ENCODE measurements at regions not wholly inside any gene's neighbourhood (a gene's known extent, or its start where the extent isn't known, plus 50 kb on each side); places are given as distances from the start of the nearest gene placed in this dataset.
"Not testable (repeated sequence)": the region's sequence is repeated elsewhere in the genome, so short reads cannot be mapped to it uniquely, and the experiment has no call there.

GRCh38 chr9:74140141-74140540, 357.0 kb upstream of the RORB start:
- H3K36me3 Mint-ChIP-seq = no peaks in the 10 kb centered on the region
- Histone ChIP-seq H3K4me2 (no peak overlapping the region), H3K9me3 (ENCODE audit: low read depth) (no peaks in the 10 kb centered on the region), H4K20me1 (ENCODE audit: low read depth) (no peaks in the 10 kb centered on the region), H3K27me3 (no peaks in the 10 kb centered on the region), H2AFZ (replicated peaks) (no peak overlapping the region), H3K9ac (no peak overlapping the region), H3K4me1 (no peaks in the 10 kb centered on the region), H3F3A (ENCODE audit: low read depth) (no peaks in the 10 kb centered on the region), H3K36me3 (no peaks in the 10 kb centered on the region), H3K27ac (no peak overlapping the region), H3K79me2 (ENCODE audit: low read depth) (no peaks in the 10 kb centered on the region), H3K4me3 (no peak overlapping the region)
- H3K9me3 Mint-ChIP-seq = peaks cover 2% of the 10 kb centered on the region
- no peak for DNase-seq (ENCODE audit: low spot score)
- no peak for TF ChIP-seq EZH2 (IDR thresholded peaks at IDR 0.05)
- no peak for TF ChIP-seq EZH2phosphoT487 (IDR thresholded peaks at IDR 0.05)
- TF ChIP-seq, protein P1, sequence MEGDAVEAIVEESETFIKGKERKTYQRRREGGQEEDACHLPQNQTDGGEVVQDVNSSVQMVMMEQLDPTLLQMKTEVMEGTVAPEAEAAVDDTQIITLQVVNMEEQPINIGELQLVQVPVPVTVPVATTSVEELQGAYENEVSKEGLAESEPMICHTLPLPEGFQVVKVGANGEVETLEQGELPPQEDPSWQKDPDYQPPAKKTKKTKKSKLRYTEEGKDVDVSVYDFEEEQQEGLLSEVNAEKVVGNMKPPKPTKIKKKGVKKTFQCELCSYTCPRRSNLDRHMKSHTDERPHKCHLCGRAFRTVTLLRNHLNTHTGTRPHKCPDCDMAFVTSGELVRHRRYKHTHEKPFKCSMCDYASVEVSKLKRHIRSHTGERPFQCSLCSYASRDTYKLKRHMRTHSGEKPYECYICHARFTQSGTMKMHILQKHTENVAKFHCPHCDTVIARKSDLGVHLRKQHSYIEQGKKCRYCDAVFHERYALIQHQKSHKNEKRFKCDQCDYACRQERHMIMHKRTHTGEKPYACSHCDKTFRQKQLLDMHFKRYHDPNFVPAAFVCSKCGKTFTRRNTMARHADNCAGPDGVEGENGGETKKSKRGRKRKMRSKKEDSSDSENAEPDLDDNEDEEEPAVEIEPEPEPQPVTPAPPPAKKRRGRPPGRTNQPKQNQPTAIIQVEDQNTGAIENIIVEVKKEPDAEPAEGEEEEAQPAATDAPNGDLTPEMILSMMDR (IDR thresholded peaks at IDR 0.05) = no peak
- H3K27ac Mint-ChIP-seq = no peak overlapping the region
- H3K4me1 Mint-ChIP-seq = no peaks in the 10 kb centered on the region
- no peak overlapping the region for H3K4me3 Mint-ChIP-seq
- H3K27me3 Mint-ChIP-seq (ENCODE audit: insufficient read depth, low read depth) = no peaks in the 10 kb centered on the region

DNA sequence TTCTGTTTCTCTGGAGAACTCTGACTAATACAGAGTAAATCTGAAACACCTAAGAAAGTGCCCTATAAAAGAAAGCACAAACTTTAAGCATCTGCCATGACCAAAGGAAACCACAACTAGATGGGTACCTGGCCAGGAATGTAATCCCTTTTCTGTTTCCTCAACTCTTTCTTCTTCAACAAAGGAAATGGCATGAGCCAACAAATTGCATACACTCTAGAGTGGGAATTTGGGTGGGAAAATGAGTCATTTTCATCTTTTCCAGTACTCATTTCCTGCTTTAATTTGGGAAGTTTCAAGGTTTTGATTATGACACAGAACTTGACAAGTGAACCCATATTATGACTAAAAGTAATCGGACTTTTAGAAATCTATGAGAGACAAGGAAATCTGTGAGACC, 349.2 kb upstream of the RORB start:
- H3F3A ChIP-seq (ENCODE audit: low read depth) = no peaks in the 10 kb centered on the region
- H3K36me3 ChIP-seq = no peaks in the 10 kb centered on the region
- H3K4me3 ChIP-seq = no peak overlapping the region
- TF ChIP-seq, protein P1 (IDR thresholded peaks at IDR 0.05) = no peak
- TF ChIP-seq EZH2phosphoT487 (IDR thresholded peaks at IDR 0.05) (no peak), EZH2 (IDR thresholded peaks at IDR 0.05) (no peak)
- no peak overlapping the region for H3K4me3 Mint-ChIP-seq
- no peaks in the 10 kb centered on the region for H4K20me1 ChIP-seq (ENCODE audit: low read depth)
- H3K4me1 ChIP-seq = no peaks in the 10 kb centered on the region
- H3K27me3 Mint-ChIP-seq (ENCODE audit: insufficient read depth, low read depth) = no peaks in the 10 kb centered on the region
- H3K9me3 ChIP-seq (ENCODE audit: low read depth) = no peaks in the 10 kb centered on the region
- H3K79me2 ChIP-seq (ENCODE audit: low read depth) = no peaks in the 10 kb centered on the region
- no peaks in the 10 kb centered on the region for H3K36me3 Mint-ChIP-seq
- no peaks in the 10 kb centered on the region for H3K9me3 Mint-ChIP-seq
- no peak overlapping the region for H2AFZ ChIP-seq (replicated peaks)
- no peak overlapping the region for H3K4me2 ChIP-seq
- H3K9ac ChIP-seq = no peak overlapping the region
- H3K27me3 ChIP-seq = no peaks in the 10 kb centered on the region
- H3K4me1 Mint-ChIP-seq = no peaks in the 10 kb centered on the region
- H3K27ac Mint-ChIP-seq = no peak overlapping the region
- H3K27ac ChIP-seq = no peak overlapping the region
- DNase-seq (ENCODE audit: low spot score) = no peak

- no peak overlapping the region for H3K4me3 Mint-ChIP-seq
- Histone ChIP-seq H3K4me3 (no peak overlapping the region), H3K36me3 (no peaks in the 10 kb centered on the region), H3K27ac (no peak overlapping the region), H3K79me2 (ENCODE audit: low read depth) (no peaks in the 10 kb centered on the region), H3F3A (ENCODE audit: low read depth) (no peaks in the 10 kb centered on the region), H4K20me1 (ENCODE audit: low read depth) (no peaks in the 10 kb centered on the region), H3K4me1 (no peaks in the 10 kb centered on the region), H3K27me3 (no peaks in the 10 kb centered on the region), H3K9ac (no peak overlapping the region), H3K4me2 (no peak overlapping the region), H2AFZ (replicated peaks) (no peak overlapping the region), H3K9me3 (ENCODE audit: low read depth) (no peaks in the 10 kb centered on the region)
- no peaks in the 10 kb centered on the region for H3K36me3 Mint-ChIP-seq
- H3K27me3 Mint-ChIP-seq (ENCODE audit: insufficient read depth, low read depth) = no peaks in the 10 kb centered on the region
- no peak overlapping the region for H3K27ac Mint-ChIP-seq
- no peaks in the 10 kb centered on the region for H3K4me1 Mint-ChIP-seq
- DNase-seq (ENCODE audit: low spot score) = no peak
- TF ChIP-seq EZH2 (IDR thresholded peaks at IDR 0.05) (no peak), EZH2phosphoT487 (IDR thresholded peaks at IDR 0.05) (no peak)
- TF ChIP-seq, protein P1 (IDR thresholded peaks at IDR 0.05) = no peak
- H3K9me3 Mint-ChIP-seq = no peaks in the 10 kb centered on the region
Observed at GRCh38 chr9:74172874-74173273, 324.3 kb upstream of the RORB start.

GRCh38 chr9:74173284-74173683, 323.9 kb upstream of the RORB start:
- no peak overlapping the region for H3K4me3 ChIP-seq

DNA sequence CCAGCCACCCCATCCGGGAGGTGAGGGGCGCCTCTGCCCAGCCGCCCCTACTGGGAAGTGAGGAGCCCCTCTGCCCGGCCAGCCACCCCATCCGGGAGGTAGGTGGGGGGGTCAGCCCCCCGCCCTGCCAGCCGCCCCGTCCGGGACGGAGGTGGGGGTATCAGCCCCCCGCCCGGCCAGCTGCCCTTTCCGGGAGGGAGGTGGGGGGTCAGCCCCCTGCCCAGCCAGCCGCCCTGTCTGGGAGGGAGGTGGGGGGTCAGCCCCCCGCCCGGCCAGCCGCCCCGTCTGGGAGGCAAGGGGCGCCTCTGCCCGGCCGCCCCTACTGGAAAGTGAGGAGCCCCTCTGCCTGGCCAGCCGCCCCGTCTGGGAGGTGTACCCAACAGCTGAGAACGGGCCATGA, 299.4 kb upstream of the RORB start:
- not testable (repeated sequence) for H3K27me3 Mint-ChIP-seq (ENCODE audit: insufficient read depth, low read depth); H3K4me2 ChIP-seq; H3F3A ChIP-seq (ENCODE audit: low read depth); H3K36me3 ChIP-seq; H4K20me1 ChIP-seq (ENCODE audit: low read depth); H3K36me3 Mint-ChIP-seq; H3K9ac ChIP-seq; H3K4me3 Mint-ChIP-seq; DNase-seq (ENCODE audit: low spot score); H3K4me1 Mint-ChIP-seq; H3K79me2 ChIP-seq (ENCODE audit: low read depth); H2AFZ ChIP-seq (replicated peaks); H3K9me3 ChIP-seq (ENCODE audit: low read depth); H3K27ac ChIP-seq; H3K27me3 ChIP-seq; H3K27ac Mint-ChIP-seq; H3K4me3 ChIP-seq
- H3K9me3 Mint-ChIP-seq = peaks cover 12% of the 10 kb centered on the region
- H3K4me1 ChIP-seq = peaks cover 12% of the 10 kb centered on the region

More at GRCh38 chr9:74173284-74173683, 323.9 kb upstream of the RORB start:
- Mint-ChIP-seq H3K4me3 (no peak overlapping the region), H3K9me3 (no peaks in the 10 kb centered on the region), H3K4me1 (no peaks in the 10 kb centered on the region), H3K27ac (no peak overlapping the region), H3K27me3 (ENCODE audit: insufficient read depth, low read depth) (no peaks in the 10 kb centered on the region), H3K36me3 (no peaks in the 10 kb centered on the region)
- no peaks in the 10 kb centered on the region for H3K9me3 ChIP-seq (ENCODE audit: low read depth)
- no peaks in the 10 kb centered on the region for H3F3A ChIP-seq (ENCODE audit: low read depth)
- no peaks in the 10 kb centered on the region for H3K4me1 ChIP-seq
- H3K36me3 ChIP-seq = no peaks in the 10 kb centered on the region
- no peaks in the 10 kb centered on the region for H4K20me1 ChIP-seq (ENCODE audit: low read depth)
- no peak for DNase-seq (ENCODE audit: low spot score)
- no peak overlapping the region for H3K9ac ChIP-seq
- TF ChIP-seq EZH2 (IDR thresholded peaks at IDR 0.05) (no peak), EZH2phosphoT487 (IDR thresholded peaks at IDR 0.05) (no peak)
- TF ChIP-seq, protein P1 (IDR thresholded peaks at IDR 0.05) = no peak
- no peak overlapping the region for H2AFZ ChIP-seq (replicated peaks)
- H3K79me2 ChIP-seq (ENCODE audit: low read depth) = no peaks in the 10 kb centered on the region
- H3K27ac ChIP-seq = no peak overlapping the region
- H3K27me3 ChIP-seq = no peaks in the 10 kb centered on the region
- no peak overlapping the region for H3K4me2 ChIP-seq
